ENCODE measurements at regions not wholly inside any gene's neighbourhood (a gene's known extent, or its start where the extent isn't known, plus 50 kb on each side); places are given as distances from the start of the nearest gene placed in this dataset.
A peak's percentile ranks its signal among the peaks of the same experiment; 100 is the strongest.

- Histone ChIP-seq H3K9me3 (ENCODE audit: control insufficient read depth, low read length) (no peaks in the 10 kb centered on the region), H3K27ac (ENCODE audit: insufficient read depth, low read depth, low read length, poor library complexity, severe bottlenecking) (no peak overlapping the region), H3K27me3 (ENCODE audit: control insufficient read depth, insufficient read depth, low read length, poor library complexity, severe bottlenecking) (no peaks in the 10 kb centered on the region), H3K4me3 (ENCODE audit: insufficient read depth, low read depth, low read length) (no peak overlapping the region), H3K4me1 (ENCODE audit: control insufficient read depth, insufficient read depth, low read length) (no peaks in the 10 kb centered on the region), H3K36me3 (ENCODE audit: control insufficient read depth, insufficient read depth, low read length) (no peaks in the 10 kb centered on the region)
Measured at GRCh38 chr12:20197411-20197810, 170.9 kb upstream of the PDE3A start.

- no peak overlapping the region for H3K27ac ChIP-seq (ENCODE audit: insufficient read depth, low read depth, low read length, poor library complexity, severe bottlenecking)
- no peak overlapping the region for H3K4me3 ChIP-seq (ENCODE audit: insufficient read depth, low read depth, low read length)
- WGBS, 2 experiments, result 60 to 94% methylated on average over 1 to 3 of the region's 3 CpGs
- H3K36me3 ChIP-seq (ENCODE audit: control insufficient read depth, insufficient read depth, low read length), result no peaks in the 10 kb centered on the region
- H3K9me3 ChIP-seq (ENCODE audit: control insufficient read depth, low read length), result no peaks in the 10 kb centered on the region
- H3K4me1 ChIP-seq (ENCODE audit: control insufficient read depth, insufficient read depth, low read length), result peaks cover 5% of the 10 kb centered on the region
- no peaks in the 10 kb centered on the region for H3K27me3 ChIP-seq (ENCODE audit: control insufficient read depth, insufficient read depth, low read length, poor library complexity, severe bottlenecking)
Measured at GRCh38 chr12:20199780-20200179, 168.6 kb upstream of the PDE3A start.

- H3K9me3 ChIP-seq (ENCODE audit: control insufficient read depth, low read length), result no peaks in the 10 kb centered on the region
- H3K4me3 ChIP-seq (ENCODE audit: insufficient read depth, low read depth, low read length), result no peak overlapping the region
- H3K27me3 ChIP-seq (ENCODE audit: control insufficient read depth, insufficient read depth, low read length, poor library complexity, severe bottlenecking), result no peaks in the 10 kb centered on the region
- no peaks in the 10 kb centered on the region for H3K36me3 ChIP-seq (ENCODE audit: control insufficient read depth, insufficient read depth, low read length)
- no peak overlapping the region for H3K27ac ChIP-seq (ENCODE audit: insufficient read depth, low read depth, low read length, poor library complexity, severe bottlenecking)
- H3K4me1 ChIP-seq (ENCODE audit: control insufficient read depth, insufficient read depth, low read length), result peaks cover 5% of the 10 kb centered on the region
Measured at GRCh38 chr12:20201733-20202132, 166.6 kb upstream of the PDE3A start.

DNA sequence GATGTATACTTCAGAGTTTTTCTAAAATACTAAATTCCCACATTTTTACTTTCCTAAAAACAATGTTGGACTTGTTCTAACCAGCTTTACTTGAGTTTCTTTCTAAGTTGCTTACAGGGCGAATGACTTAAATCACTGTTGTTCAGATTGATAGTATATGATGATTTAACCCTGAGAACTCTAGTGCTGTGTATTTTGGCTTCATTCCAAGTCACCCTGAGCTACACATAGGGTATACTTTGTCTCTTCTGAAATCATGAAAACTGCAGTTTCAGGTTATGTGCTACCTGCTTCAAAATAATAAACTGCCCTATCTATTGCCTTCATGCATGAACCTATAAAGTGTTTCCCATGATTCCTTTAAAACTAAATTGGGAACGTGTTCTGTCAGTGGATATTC is 162.5 kb upstream of the PDE3A start:
- peaks cover 5% of the 10 kb centered on the region for H3K4me1 ChIP-seq (ENCODE audit: control insufficient read depth, insufficient read depth, low read length)
- no peaks in the 10 kb centered on the region for H3K27me3 ChIP-seq (ENCODE audit: control insufficient read depth, insufficient read depth, low read length, poor library complexity, severe bottlenecking)
- no peak overlapping the region for H3K27ac ChIP-seq (ENCODE audit: insufficient read depth, low read depth, low read length, poor library complexity, severe bottlenecking)
- no peak overlapping the region for H3K4me3 ChIP-seq (ENCODE audit: insufficient read depth, low read depth, low read length)
- WGBS, 2 experiments, result 90 to 91% methylated on average over 2 of the region's 2 CpGs
- no peaks in the 10 kb centered on the region for H3K9me3 ChIP-seq (ENCODE audit: control insufficient read depth, low read length)
- H3K36me3 ChIP-seq (ENCODE audit: control insufficient read depth, insufficient read depth, low read length), result no peaks in the 10 kb centered on the region

GRCh38 chr12:20206410-20206809 is 161.9 kb upstream of the PDE3A start:
- Histone ChIP-seq H3K4me1 (ENCODE audit: control insufficient read depth, insufficient read depth, low read length) (peaks cover 6% of the 10 kb centered on the region), H3K27ac (ENCODE audit: insufficient read depth, low read depth, low read length, poor library complexity, severe bottlenecking) (peak overlapping the region; percentile 13), H3K4me3 (ENCODE audit: insufficient read depth, low read depth, low read length) (no peak overlapping the region), H3K9me3 (ENCODE audit: control insufficient read depth, low read length) (no peaks in the 10 kb centered on the region), H3K36me3 (ENCODE audit: control insufficient read depth, insufficient read depth, low read length) (no peaks in the 10 kb centered on the region), H3K27me3 (ENCODE audit: control insufficient read depth, insufficient read depth, low read length, poor library complexity, severe bottlenecking) (no peaks in the 10 kb centered on the region)
- WGBS, 2 experiments, result 76 to 94% methylated on average over 2 of the region's 2 CpGs

- Histone ChIP-seq H3K36me3 (ENCODE audit: control insufficient read depth, insufficient read depth, low read length) (no peaks in the 10 kb centered on the region), H3K9me3 (ENCODE audit: control insufficient read depth, low read length) (no peaks in the 10 kb centered on the region), H3K4me3 (ENCODE audit: insufficient read depth, low read depth, low read length) (no peak overlapping the region), H3K27ac (ENCODE audit: insufficient read depth, low read depth, low read length, poor library complexity, severe bottlenecking) (no peak overlapping the region), H3K27me3 (ENCODE audit: control insufficient read depth, insufficient read depth, low read length, poor library complexity, severe bottlenecking) (no peaks in the 10 kb centered on the region), H3K4me1 (ENCODE audit: control insufficient read depth, insufficient read depth, low read length) (peaks cover 13% of the 10 kb centered on the region)
- 88 to 90% methylated on average over 2 of the region's 2 CpGs for WGBS, 2 experiments
Measured at GRCh38 chr12:20210621-20211215, 157.6 kb upstream of the PDE3A start.

- H3K27ac ChIP-seq (ENCODE audit: insufficient read depth, low read depth, low read length, poor library complexity, severe bottlenecking), result no peak overlapping the region
- H3K9me3 ChIP-seq (ENCODE audit: control insufficient read depth, low read length), result no peaks in the 10 kb centered on the region
- no peak overlapping the region for H3K4me3 ChIP-seq (ENCODE audit: insufficient read depth, low read depth, low read length)
- peaks cover 13% of the 10 kb centered on the region for H3K4me1 ChIP-seq (ENCODE audit: control insufficient read depth, insufficient read depth, low read length)
- no peaks in the 10 kb centered on the region for H3K27me3 ChIP-seq (ENCODE audit: control insufficient read depth, insufficient read depth, low read length, poor library complexity, severe bottlenecking)
- 0 to 58% methylated on average over 1 to 3 of the region's 3 CpGs for WGBS, 2 experiments
- H3K36me3 ChIP-seq (ENCODE audit: control insufficient read depth, insufficient read depth, low read length), result no peaks in the 10 kb centered on the region
Measured at GRCh38 chr12:20211541-20211940, 156.8 kb upstream of the PDE3A start.

GRCh38 chr12:20211981-20212421 is 156.3 kb upstream of the PDE3A start:
- WGBS, 2 experiments, result 76 to 77% methylated on average over 2 of the region's 2 CpGs
- Histone ChIP-seq H3K4me1 (ENCODE audit: control insufficient read depth, insufficient read depth, low read length) (peaks cover 13% of the 10 kb centered on the region), H3K27me3 (ENCODE audit: control insufficient read depth, insufficient read depth, low read length, poor library complexity, severe bottlenecking) (no peaks in the 10 kb centered on the region), H3K27ac (ENCODE audit: insufficient read depth, low read depth, low read length, poor library complexity, severe bottlenecking) (no peak overlapping the region), H3K9me3 (ENCODE audit: control insufficient read depth, low read length) (no peaks in the 10 kb centered on the region), H3K4me3 (ENCODE audit: insufficient read depth, low read depth, low read length) (no peak overlapping the region), H3K36me3 (ENCODE audit: control insufficient read depth, insufficient read depth, low read length) (no peaks in the 10 kb centered on the region)

DNA sequence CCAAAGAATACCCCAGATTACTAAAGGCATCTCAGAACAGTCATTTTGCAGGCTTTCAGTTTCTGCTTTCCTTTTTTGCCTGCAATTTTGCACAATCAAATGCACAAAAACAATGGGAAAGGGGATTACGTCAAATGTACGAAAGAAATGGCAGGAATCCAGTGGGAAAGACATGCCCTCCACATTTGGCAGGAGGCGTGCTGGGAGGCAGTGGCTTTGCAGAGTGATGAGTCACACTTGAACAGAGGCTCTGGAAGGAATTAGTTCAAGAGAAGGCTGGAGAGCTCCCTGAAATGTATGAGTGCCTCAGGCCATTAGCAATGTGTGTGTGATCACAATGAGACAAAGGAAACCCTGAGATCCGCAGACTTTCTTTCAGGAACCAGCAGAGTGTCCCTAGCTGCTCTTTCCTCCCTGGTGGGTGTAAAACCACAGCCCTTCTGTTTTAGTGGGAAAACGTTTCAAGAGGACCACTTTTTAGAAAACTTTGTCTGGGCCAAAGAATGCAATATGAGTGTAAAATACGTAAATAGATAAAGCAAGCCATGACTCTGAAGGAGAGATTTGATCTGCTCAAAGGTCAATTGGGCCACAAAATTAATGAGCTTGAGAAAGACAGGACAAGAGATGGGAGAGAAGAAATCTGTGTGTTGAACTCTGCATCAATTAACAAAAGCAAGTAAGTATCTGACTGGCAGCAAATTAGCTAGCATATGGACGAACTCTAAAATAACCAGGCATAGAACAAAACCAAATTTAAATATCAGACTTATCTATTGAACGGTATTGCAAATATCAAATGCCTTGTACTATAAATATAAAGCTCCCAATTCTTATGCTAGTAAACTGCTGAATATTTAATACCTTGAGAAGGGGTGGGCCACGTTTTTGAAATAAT is 155.4 kb upstream of the PDE3A start:
- H3K4me3 ChIP-seq (ENCODE audit: insufficient read depth, low read depth, low read length), result no peak overlapping the region

DNA sequence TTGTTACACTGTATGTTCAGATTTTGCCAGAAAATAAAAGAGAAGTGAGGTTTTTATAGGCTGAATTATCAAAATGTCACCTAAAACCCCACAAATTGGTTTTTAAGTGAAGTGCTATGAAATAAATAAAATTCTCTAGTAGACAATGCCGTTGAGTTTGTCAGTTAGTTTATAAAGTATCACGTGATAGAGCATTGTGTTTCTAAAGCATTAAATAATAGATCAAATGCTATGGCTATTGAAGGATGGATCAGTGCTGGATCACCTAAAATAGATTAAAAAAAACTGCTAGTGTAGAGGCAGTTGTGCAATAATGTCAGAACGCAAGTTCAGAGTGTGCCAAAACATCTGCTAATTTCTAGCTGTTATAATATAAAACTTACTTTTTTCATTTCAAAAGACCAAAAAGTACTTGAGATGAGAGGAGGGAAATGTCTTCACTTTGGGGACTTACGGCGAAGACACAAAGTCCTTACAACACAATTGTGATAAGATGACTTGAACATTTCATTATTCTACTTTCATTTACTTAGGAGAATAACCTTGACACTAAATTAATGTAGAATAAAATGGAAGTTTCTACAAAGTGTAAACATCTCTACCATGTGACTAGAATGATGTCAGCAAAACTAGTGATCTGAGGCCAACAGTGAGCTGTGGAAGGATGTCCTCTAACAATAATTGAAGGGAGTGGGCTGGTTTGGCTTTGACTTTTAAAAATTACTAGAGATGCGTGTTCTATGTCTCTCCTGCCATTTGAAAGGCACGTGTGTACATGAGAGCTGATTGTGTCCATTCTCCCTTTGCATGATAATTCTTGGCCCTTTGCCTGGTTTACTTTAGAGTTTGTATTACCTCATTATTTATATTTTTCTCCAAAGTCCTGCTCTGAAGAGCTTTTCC is 154.4 kb upstream of the PDE3A start:
- no peak overlapping the region for H3K4me3 ChIP-seq (ENCODE audit: insufficient read depth, low read depth, low read length)
- no peaks in the 10 kb centered on the region for H3K9me3 ChIP-seq (ENCODE audit: control insufficient read depth, low read length)
- H3K4me1 ChIP-seq (ENCODE audit: control insufficient read depth, insufficient read depth, low read length), result peaks cover 13% of the 10 kb centered on the region
- 94 to 95% methylated on average over 5 of the region's 7 CpGs for WGBS, 2 experiments
- no peaks in the 10 kb centered on the region for H3K27me3 ChIP-seq (ENCODE audit: control insufficient read depth, insufficient read depth, low read length, poor library complexity, severe bottlenecking)
- H3K36me3 ChIP-seq (ENCODE audit: control insufficient read depth, insufficient read depth, low read length), result no peaks in the 10 kb centered on the region
- H3K27ac ChIP-seq (ENCODE audit: insufficient read depth, low read depth, low read length, poor library complexity, severe bottlenecking), result no peak overlapping the region

More for the DNA sequence above, 155.4 kb upstream of the PDE3A start:
- H3K4me1 ChIP-seq (ENCODE audit: control insufficient read depth, insufficient read depth, low read length), result peaks cover 13% of the 10 kb centered on the region
- H3K36me3 ChIP-seq (ENCODE audit: control insufficient read depth, insufficient read depth, low read length), result no peaks in the 10 kb centered on the region
- H3K27me3 ChIP-seq (ENCODE audit: control insufficient read depth, insufficient read depth, low read length, poor library complexity, severe bottlenecking), result no peaks in the 10 kb centered on the region
- WGBS, 2 experiments, result 16 to 22% methylated on average over 7 to 8 of the region's 9 CpGs
- H3K27ac ChIP-seq (ENCODE audit: insufficient read depth, low read depth, low read length, poor library complexity, severe bottlenecking), result peak overlapping the region; percentile 95
- H3K9me3 ChIP-seq (ENCODE audit: control insufficient read depth, low read length), result no peaks in the 10 kb centered on the region
